Hepatocyte (in vitro differentiated cells): ENCODE measurements at regions not wholly inside any gene's neighbourhood (a gene's known extent, or its start where the extent isn't known, plus 50 kb on each side); places are given as distances from the start of the nearest gene placed in this dataset.

Experiments used
- DNase-seq: peaks from one replicate; pipeline ENCODE4 v3.0.0-alpha.2; 2016; ENCODE audit warnings: low spot score
- H2AFZ ChIP-seq: fragments of 200-600 bp; sonication (generic); 2 replicates; pipeline ENCODE4 v1.6.0; 2016; ENCODE audit warnings: antibody characterized with exemption, mild to moderate bottlenecking
- H3K27ac ChIP-seq: fragments of 200-600 bp; sonication (generic); 2 replicates; pipeline ENCODE4 v1.5.1; 2016; ENCODE audit warnings: mild to moderate bottlenecking
- H3K27me3 ChIP-seq: fragments of 200-600 bp; sonication (generic); 2 replicates; pipeline ENCODE4 v1.6.1; 2016
- H3K36me3 ChIP-seq: fragments of 200-600 bp; sonication (generic); replicated peaks from 2 replicates; pipeline ENCODE4 v1.5.1; 2016; ENCODE audit warnings: low read depth; ENCODE audit not compliant: insufficient read depth
- H3K4me1 ChIP-seq: fragments of 200-600 bp; sonication (generic); 2 replicates; pipeline ENCODE4 v1.5.1; 2016; ENCODE audit warnings: mild to moderate bottlenecking, moderate library complexity; ENCODE audit not compliant: insufficient read depth
- H3K4me2 ChIP-seq: fragments of 200-600 bp; sonication (generic); 2 replicates; pipeline ENCODE4 v1.6.0; 2016
- H3K4me3 ChIP-seq: fragments of 200-600 bp; sonication (generic); 2 replicates; pipeline ENCODE4 v1.5.1; 2016; ENCODE audit warnings: mild to moderate bottlenecking
- H3K79me2 ChIP-seq: fragments of 200-600 bp; sonication (generic); 2 replicates; pipeline ENCODE4 v1.6.0; 2017; ENCODE audit warnings: mild to moderate bottlenecking
- H3K9me2 ChIP-seq: fragments of 200-600 bp; sonication (generic); replicated peaks from 2 replicates; pipeline ENCODE4 v1.6.0; 2017; ENCODE audit warnings: mild to moderate bottlenecking; ENCODE audit not compliant: insufficient read depth
- H3K9me3 ChIP-seq: fragments of 200-600 bp; sonication (generic); 2 replicates; pipeline ENCODE4 v1.5.1; 2016; ENCODE audit warnings: low read depth, mild to moderate bottlenecking
- H4K20me1 ChIP-seq: fragments of 200-600 bp; sonication (generic); 2 replicates; pipeline ENCODE4 v1.6.0; 2016; ENCODE audit warnings: mild to moderate bottlenecking; ENCODE audit not compliant: insufficient read depth, poor library complexity, severe bottlenecking
- EZH2 ChIP-seq: fragments of 200-600 bp; sonication (generic); IDR thresholded peaks from 2 replicates; pipeline ENCODE4 v1.6.1; 2016; ENCODE audit warnings: antibody characterized with exemption, mild to moderate bottlenecking, borderline replicate concordance
- EZH2phosphoT487 ChIP-seq: fragments of 200-600 bp; sonication (generic); IDR thresholded peaks from one replicate; pipeline ENCODE4 v1.6.1; 2018; ENCODE audit warnings: antibody characterized with exemption, mild to moderate bottlenecking, low read depth, moderate library complexity; ENCODE audit not compliant: unreplicated experiment, severe bottlenecking
- WGBS: methylation state at CpG from one replicate; pipeline ENCODE4 v1.1.6; 2016; ENCODE audit warnings: low lambda C conversion rate; ENCODE audit errors: missing lambda C conversion rate; 5-methylcytosine and 5-hydroxymethylcytosine counted together
- TF ChIP-seq, protein P1 (sequence below): fragments of 200-600 bp; sonication (generic); IDR thresholded peaks from 2 replicates; pipeline ENCODE4 v1.5.1; 2016; ENCODE audit warnings: antibody characterized with exemption, mild to moderate bottlenecking; ENCODE audit not compliant: poor library complexity

DNA sequence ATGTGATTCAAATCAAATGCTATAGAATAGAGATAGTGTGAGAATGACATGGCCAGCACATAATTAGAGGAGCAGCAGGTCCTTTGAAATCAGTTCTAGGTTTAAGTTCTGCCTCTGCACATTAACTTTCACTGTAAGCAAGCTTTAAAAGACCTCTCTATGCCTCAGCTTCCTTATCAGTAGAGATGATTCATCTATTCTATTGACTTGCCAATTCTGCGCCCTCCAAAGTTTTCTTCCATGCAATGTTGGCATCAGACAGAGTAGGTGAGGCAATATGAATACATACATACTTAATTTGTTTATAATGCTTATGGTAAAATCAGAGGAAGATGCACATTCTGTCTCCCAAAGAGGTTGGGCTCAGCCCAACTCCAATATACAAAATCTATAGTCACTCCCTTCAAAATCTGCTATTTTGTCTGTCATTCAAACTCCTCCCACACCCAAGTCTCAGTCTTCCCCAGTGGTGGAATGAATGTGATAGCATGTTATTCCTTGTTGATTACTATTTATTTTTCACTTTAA, 525.5 kb downstream of the RFC3 start:
- H3K4me1 ChIP-seq = peaks cover 10% of the 10 kb centered on the region
- H3K4me2 ChIP-seq = no peak overlapping the region
- H4K20me1 ChIP-seq = no peaks in the 10 kb centered on the region
- WGBS = 100% methylated on average over 1 of the region's 1 CpG
- no peak for DNase-seq
- H3K79me2 ChIP-seq = no peaks in the 10 kb centered on the region
- no peaks in the 10 kb centered on the region for H3K27me3 ChIP-seq
- H3K9me2 ChIP-seq = no peaks in the 10 kb centered on the region
- H3K27ac ChIP-seq = no peak overlapping the region
- H3K9me3 ChIP-seq = no peaks in the 10 kb centered on the region
- no peak overlapping the region for H3K4me3 ChIP-seq
- no peak overlapping the region for H2AFZ ChIP-seq
- H3K36me3 ChIP-seq = no peaks in the 10 kb centered on the region
- TF ChIP-seq EZH2phosphoT487 (no peak), EZH2 (no peak)
- TF ChIP-seq, protein P1, sequence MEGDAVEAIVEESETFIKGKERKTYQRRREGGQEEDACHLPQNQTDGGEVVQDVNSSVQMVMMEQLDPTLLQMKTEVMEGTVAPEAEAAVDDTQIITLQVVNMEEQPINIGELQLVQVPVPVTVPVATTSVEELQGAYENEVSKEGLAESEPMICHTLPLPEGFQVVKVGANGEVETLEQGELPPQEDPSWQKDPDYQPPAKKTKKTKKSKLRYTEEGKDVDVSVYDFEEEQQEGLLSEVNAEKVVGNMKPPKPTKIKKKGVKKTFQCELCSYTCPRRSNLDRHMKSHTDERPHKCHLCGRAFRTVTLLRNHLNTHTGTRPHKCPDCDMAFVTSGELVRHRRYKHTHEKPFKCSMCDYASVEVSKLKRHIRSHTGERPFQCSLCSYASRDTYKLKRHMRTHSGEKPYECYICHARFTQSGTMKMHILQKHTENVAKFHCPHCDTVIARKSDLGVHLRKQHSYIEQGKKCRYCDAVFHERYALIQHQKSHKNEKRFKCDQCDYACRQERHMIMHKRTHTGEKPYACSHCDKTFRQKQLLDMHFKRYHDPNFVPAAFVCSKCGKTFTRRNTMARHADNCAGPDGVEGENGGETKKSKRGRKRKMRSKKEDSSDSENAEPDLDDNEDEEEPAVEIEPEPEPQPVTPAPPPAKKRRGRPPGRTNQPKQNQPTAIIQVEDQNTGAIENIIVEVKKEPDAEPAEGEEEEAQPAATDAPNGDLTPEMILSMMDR = no peak

DNA sequence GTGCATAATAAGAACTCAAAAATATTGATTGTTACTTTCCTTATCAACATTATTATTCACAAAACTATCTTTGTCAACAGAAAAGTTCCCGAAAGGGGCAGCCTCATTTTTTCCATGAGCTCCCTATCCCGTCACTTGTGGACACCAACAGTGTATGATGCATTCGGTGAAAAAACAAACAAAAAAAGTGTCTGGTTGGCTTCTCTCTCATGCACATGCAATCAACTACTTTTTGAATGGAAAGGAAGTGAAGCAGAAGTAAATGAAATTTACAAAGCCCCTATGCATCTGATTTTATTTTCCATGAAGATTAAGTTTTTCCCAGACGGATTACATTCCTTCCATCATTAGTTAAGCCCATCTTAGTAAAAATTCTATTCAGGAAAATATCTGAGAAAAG, 526.9 kb downstream of the RFC3 start:
- Histone ChIP-seq H3K9me3 (no peaks in the 10 kb centered on the region), H3K4me2 (no peak overlapping the region), H3K36me3 (no peaks in the 10 kb centered on the region), H2AFZ (no peak overlapping the region), H3K4me1 (peaks cover 10% of the 10 kb centered on the region), H4K20me1 (no peaks in the 10 kb centered on the region), H3K4me3 (no peak overlapping the region), H3K27me3 (no peaks in the 10 kb centered on the region), H3K79me2 (no peaks in the 10 kb centered on the region), H3K27ac (no peak overlapping the region), H3K9me2 (no peaks in the 10 kb centered on the region)
- no peak for TF ChIP-seq EZH2
- no peak for TF ChIP-seq EZH2phosphoT487
- TF ChIP-seq, protein P1 = no peak
- WGBS = 73% methylated on average over 4 of the region's 4 CpGs
- no peak for DNase-seq

DNA sequence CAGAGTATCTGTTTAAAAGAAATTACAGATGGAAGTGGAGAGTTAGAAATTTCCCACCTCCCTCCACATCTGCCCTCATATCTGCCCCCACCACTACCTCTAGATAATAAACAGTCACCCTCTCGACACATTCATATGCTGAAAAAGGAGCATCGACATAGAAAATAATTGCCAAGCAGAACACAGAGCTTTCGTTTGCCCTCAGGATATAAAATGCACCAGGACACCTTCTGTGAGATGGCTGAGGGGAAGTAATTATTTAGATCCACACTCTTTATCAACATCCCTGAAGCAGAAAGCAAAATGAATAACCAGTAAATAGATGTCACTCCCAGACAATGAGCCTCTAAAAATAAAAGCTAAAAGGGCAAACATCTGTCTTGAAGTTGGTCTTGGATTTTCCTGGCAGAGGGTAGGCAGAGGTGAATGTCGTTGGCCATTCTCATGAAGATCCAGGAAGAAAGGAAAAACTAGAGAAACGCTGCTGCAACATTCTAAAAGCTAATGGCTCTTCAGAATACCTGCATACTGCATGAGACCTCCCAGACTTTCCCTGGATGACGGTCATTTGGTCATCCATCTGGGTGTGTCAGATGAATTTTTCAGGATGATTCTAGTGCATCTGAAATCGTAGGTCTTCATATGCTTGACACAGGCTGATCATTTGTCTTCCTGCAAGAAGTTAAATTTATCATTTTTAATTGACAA, 527.5 kb downstream of the RFC3 start:
- Histone ChIP-seq H2AFZ (no peak overlapping the region), H3K4me3 (no peak overlapping the region), H3K9me2 (no peaks in the 10 kb centered on the region), H3K4me1 (peaks cover 10% of the 10 kb centered on the region), H3K27ac (no peak overlapping the region), H3K9me3 (no peaks in the 10 kb centered on the region), H3K36me3 (no peaks in the 10 kb centered on the region), H4K20me1 (no peaks in the 10 kb centered on the region), H3K79me2 (no peaks in the 10 kb centered on the region), H3K27me3 (no peaks in the 10 kb centered on the region), H3K4me2 (no peak overlapping the region)
- TF ChIP-seq, protein P1 = no peak
- TF ChIP-seq EZH2phosphoT487 (no peak), EZH2 (no peak)
- 75% methylated on average over 7 of the region's 7 CpGs for WGBS
- DNase-seq = no peak
